CD4-positive, alpha-beta memory T cell (primary cell): ENCODE measurements at regions not wholly inside any gene's neighbourhood (a gene's known extent, or its start where the extent isn't known, plus 50 kb on each side); places are given as distances from the start of the nearest gene placed in this dataset.

ENCODE experiments used
- CTCF ChIA-PET: fragments of 350-600 bp; sonication (Branson Sonifier 250); formaldehyde crosslinking; loops from one replicate; lab custom pipeline; 2021; ENCODE audit warnings: inconsistent platforms; ENCODE audit not compliant: partially characterized antibody; lab: Charles Lee
- POLR2A ChIA-PET: fragments of 350-600 bp; sonication (Branson Sonifier 250); formaldehyde crosslinking; loops from one replicate; lab custom pipeline; 2021; ENCODE audit not compliant: partially characterized antibody; lab: Charles Lee
- DNase-seq, 5 donors: peaks; one replicate each; pipeline versions ENCODE4 v3.0.0 to v3.0.0-alpha.2; 2020 to 2022; ENCODE audit warnings: mixed read lengths in 1 of 5
- H3K27ac ChIP-seq: one replicate; pipeline ENCODE4 v1.7.0; 2013; ENCODE audit warnings: low read depth, low read length
- H3K27me3 ChIP-seq: 2 replicates; pipeline ENCODE4 v1.7.0; 2013; ENCODE audit warnings: mild to moderate bottlenecking, low read length, moderate library complexity; ENCODE audit not compliant: insufficient read depth
- H3K36me3 ChIP-seq: 2 replicates; pipeline ENCODE4 v1.7.0; 2013; ENCODE audit warnings: mild to moderate bottlenecking, low read length, moderate library complexity; ENCODE audit not compliant: insufficient read depth
- H3K4me1 ChIP-seq: 2 replicates; pipeline ENCODE4 v1.7.0; 2013; ENCODE audit warnings: mild to moderate bottlenecking, low read length, moderate library complexity; ENCODE audit not compliant: insufficient read depth
- H3K4me3 ChIP-seq, 2 donors: one replicate each; pipeline ENCODE4 v1.7.0; 2013; ENCODE audit warnings: low read length in 2 of 2, mild to moderate bottlenecking in 1 of 2
- H3K9me3 ChIP-seq, 2 donors: one replicate each; pipeline ENCODE4 v1.7.0; 2013; ENCODE audit warnings: low read length in 2 of 2, control low read depth in 1 of 2; ENCODE audit not compliant: control insufficient read depth in 1 of 2
- H3K27ac Mint-ChIP-seq, 7 donors: one replicate each; pipeline ENCODE4 v1.8.0; 2020 to 2021; ENCODE audit warnings: mixed read lengths in 7 of 7, mild to moderate bottlenecking in 6 of 7, inconsistent platforms in 3 of 7, moderate library complexity in 3 of 7
- H3K27me3 Mint-ChIP-seq, 2 donors: one replicate each; pipeline ENCODE4 v1.8.0; 2020 to 2021; ENCODE audit warnings: mixed read lengths in 2 of 2
- H3K36me3 Mint-ChIP-seq, 2 donors: one replicate each; pipeline ENCODE4 v1.8.0; 2020 to 2021; ENCODE audit warnings: mixed read lengths in 2 of 2, inconsistent platforms in 1 of 2, mild to moderate bottlenecking in 1 of 2
- H3K4me1 Mint-ChIP-seq, 4 donors: one replicate each; pipeline ENCODE4 v1.8.0; 2020 to 2021; ENCODE audit warnings: mixed read lengths in 4 of 4, mild to moderate bottlenecking in 1 of 4
- H3K4me3 Mint-ChIP-seq, 8 donors: one replicate each; pipeline ENCODE4 v1.8.0; 2020 to 2021; ENCODE audit warnings: mixed read lengths in 8 of 8, mild to moderate bottlenecking in 7 of 8, moderate library complexity in 6 of 8, inconsistent platforms in 3 of 8
- H3K9me3 Mint-ChIP-seq, 8 donors: one replicate each; pipeline ENCODE4 v1.8.0; 2020 to 2021; ENCODE audit warnings: mixed read lengths in 8 of 8, mild to moderate bottlenecking in 5 of 8, inconsistent platforms in 3 of 8, moderate library complexity in 1 of 8
- intact Hi-C: fragments of 100-400 bp; cut with micrococcal nuclease; formaldehyde crosslinking; loops from one replicate; pipeline ENCODE4 v1.15.1; 2023

- CTCF ChIA-PET: no interaction called here
Observed at GRCh38 chr16:72576189-72576588, 404.2 kb upstream of the PMFBP1 start.

GRCh38 chr16:72569677-72570076, 397.7 kb upstream of the PMFBP1 start:
- Mint-ChIP-seq H3K27me3 (no peaks in the 10 kb centered on the region), H3K4me1 (no peaks in the 10 kb centered on the region), H3K27ac (no peak overlapping the region), H3K4me3 (no peak overlapping the region), H3K9me3 (peaks cover 0 to 2% (median 0%) of the 10 kb centered on the region in 8 donors), H3K36me3 (no peaks in the 10 kb centered on the region)
- H3K4me3 ChIP-seq: no peak overlapping the region
- H3K4me1 ChIP-seq: no peaks in the 10 kb centered on the region
- intact Hi-C loops: no loop called here
- ChIA-PET CTCF (no interaction called here), POLR2A (no interaction called here)
- no peak overlapping the region for H3K27ac ChIP-seq
- H3K36me3 ChIP-seq: no peaks in the 10 kb centered on the region
- DNase-seq: no peak
- H3K27me3 ChIP-seq: no peaks in the 10 kb centered on the region
- H3K9me3 ChIP-seq: no peaks in the 10 kb centered on the region

More at GRCh38 chr16:72576189-72576588, 404.2 kb upstream of the PMFBP1 start:
- DNase-seq: no peak
- intact Hi-C loops: no loop called here
- Mint-ChIP-seq H3K9me3 (peaks cover 0 to 3% (median 0%) of the 10 kb centered on the region in 8 donors), H3K27ac (no peak overlapping the region), H3K36me3 (no peaks in the 10 kb centered on the region), H3K4me3 (no peak overlapping the region), H3K27me3 (no peaks in the 10 kb centered on the region), H3K4me1 (no peaks in the 10 kb centered on the region)
- Histone ChIP-seq H3K9me3 (no peaks in the 10 kb centered on the region), H3K36me3 (no peaks in the 10 kb centered on the region), H3K4me3 (no peak overlapping the region), H3K27me3 (no peaks in the 10 kb centered on the region), H3K4me1 (no peaks in the 10 kb centered on the region), H3K27ac (no peak overlapping the region)
- POLR2A ChIA-PET: no interaction called here

- H3K27ac Mint-ChIP-seq: no peak overlapping the region
- intact Hi-C loops: no loop called here
- no peak for DNase-seq
- no peaks in the 10 kb centered on the region for H3K27me3 Mint-ChIP-seq
- Histone ChIP-seq H3K4me1 (no peaks in the 10 kb centered on the region), H3K9me3 (no peaks in the 10 kb centered on the region), H3K27ac (no peak overlapping the region), H3K4me3 (no peak overlapping the region), H3K36me3 (no peaks in the 10 kb centered on the region), H3K27me3 (no peaks in the 10 kb centered on the region)
- H3K9me3 Mint-ChIP-seq: peaks cover 0 to 2% (median 0%) of the 10 kb centered on the region in 8 donors
- no peaks in the 10 kb centered on the region for H3K36me3 Mint-ChIP-seq
- ChIA-PET CTCF (interaction anchor here (1.1 kb wide), 1 partner anchor 10 kb away, joined by 3 read pairs; no protein-coding TSS in a partner anchor), POLR2A (no interaction called here)
- H3K4me3 Mint-ChIP-seq: no peak overlapping the region
- H3K4me1 Mint-ChIP-seq: no peaks in the 10 kb centered on the region
Observed at GRCh38 chr16:72568502-72568901, 396.5 kb upstream of the PMFBP1 start.

- H3K9me3 ChIP-seq: no peaks in the 10 kb centered on the region
- H3K36me3 Mint-ChIP-seq: no peaks in the 10 kb centered on the region
- H3K4me1 ChIP-seq: no peaks in the 10 kb centered on the region
- H3K27me3 Mint-ChIP-seq: no peaks in the 10 kb centered on the region
- no peak overlapping the region for H3K27ac ChIP-seq
- no peaks in the 10 kb centered on the region for H3K27me3 ChIP-seq
- H3K9me3 Mint-ChIP-seq: peaks cover 0 to 2% (median 0%) of the 10 kb centered on the region in 8 donors
- DNase-seq: no peak
- intact Hi-C loops: no loop called here
- ChIA-PET CTCF (no interaction called here), POLR2A (no interaction called here)
- no peak overlapping the region for H3K4me3 ChIP-seq
- no peak overlapping the region for H3K4me3 Mint-ChIP-seq
- no peak overlapping the region for H3K27ac Mint-ChIP-seq
- no peaks in the 10 kb centered on the region for H3K36me3 ChIP-seq
- H3K4me1 Mint-ChIP-seq: no peaks in the 10 kb centered on the region
Observed at GRCh38 chr16:72566174-72566573, 394.2 kb upstream of the PMFBP1 start.

- intact Hi-C loops: no loop called here
- Mint-ChIP-seq H3K36me3 (no peaks in the 10 kb centered on the region), H3K9me3 (peaks cover 0 to 2% (median 0%) of the 10 kb centered on the region in 8 donors), H3K4me3 (no peak overlapping the region), H3K27ac (no peak overlapping the region), H3K4me1 (no peaks in the 10 kb centered on the region), H3K27me3 (no peaks in the 10 kb centered on the region)
- no peak for DNase-seq
- H3K27me3 ChIP-seq: no peaks in the 10 kb centered on the region
- ChIA-PET POLR2A (no interaction called here), CTCF (no interaction called here)
- H3K4me3 ChIP-seq: no peak overlapping the region
- H3K27ac ChIP-seq: no peak overlapping the region
- no peaks in the 10 kb centered on the region for H3K9me3 ChIP-seq
- no peaks in the 10 kb centered on the region for H3K36me3 ChIP-seq
- no peaks in the 10 kb centered on the region for H3K4me1 ChIP-seq
Observed at GRCh38 chr16:72565106-72565505, 393.2 kb upstream of the PMFBP1 start.

DNA sequence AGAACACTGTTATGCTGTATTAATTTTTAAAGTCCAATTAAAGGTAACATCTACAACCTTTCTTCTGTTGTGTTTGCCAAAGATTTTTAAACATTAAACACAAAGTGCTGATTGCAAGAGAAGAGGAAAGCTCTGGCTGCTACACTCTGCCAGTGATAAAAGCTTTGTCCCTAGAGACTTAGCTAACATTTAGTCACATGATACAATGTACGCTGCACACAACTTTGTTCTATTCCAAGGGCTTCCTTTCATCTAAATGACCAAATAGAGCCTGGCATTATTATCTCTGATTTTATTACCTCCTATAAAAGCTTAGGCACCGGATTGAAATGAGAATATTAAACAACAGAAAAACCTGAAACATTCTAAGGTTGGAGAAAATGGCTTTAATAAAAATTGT, 388.7 kb upstream of the PMFBP1 start:
- no peaks in the 10 kb centered on the region for H3K4me1 ChIP-seq
- Mint-ChIP-seq H3K9me3 (no peaks in the 10 kb centered on the region), H3K4me3 (no peak overlapping the region), H3K36me3 (no peaks in the 10 kb centered on the region), H3K4me1 (no peaks in the 10 kb centered on the region), H3K27me3 (no peaks in the 10 kb centered on the region), H3K27ac (no peak overlapping the region)
- H3K27ac ChIP-seq: no peak overlapping the region
- H3K27me3 ChIP-seq: no peaks in the 10 kb centered on the region
- no peak overlapping the region for H3K4me3 ChIP-seq
- ChIA-PET CTCF (no interaction called here), POLR2A (no interaction called here)
- DNase-seq: no peak
- no peaks in the 10 kb centered on the region for H3K9me3 ChIP-seq
- no peaks in the 10 kb centered on the region for H3K36me3 ChIP-seq
- intact Hi-C loops: no loop called here

GRCh38 chr16:72558501-72558900, 386.5 kb upstream of the PMFBP1 start:
- H3K27me3 ChIP-seq: no peaks in the 10 kb centered on the region
- POLR2A ChIA-PET: no interaction called here
- no peaks in the 10 kb centered on the region for H3K36me3 ChIP-seq
- no peaks in the 10 kb centered on the region for H3K4me1 ChIP-seq
- no peak overlapping the region for H3K27ac ChIP-seq
- no peaks in the 10 kb centered on the region for H3K4me1 Mint-ChIP-seq
- no peaks in the 10 kb centered on the region for H3K36me3 Mint-ChIP-seq
- H3K27me3 Mint-ChIP-seq: no peaks in the 10 kb centered on the region
- no peak for DNase-seq
- intact Hi-C loops: no loop called here
- peaks cover 0 to 3% (median 0%) of the 10 kb centered on the region in 8 donors for H3K9me3 Mint-ChIP-seq
- no peak overlapping the region for H3K4me3 Mint-ChIP-seq
- no peak overlapping the region for H3K27ac Mint-ChIP-seq
- H3K9me3 ChIP-seq: no peaks in the 10 kb centered on the region
- CTCF ChIA-PET: no interaction called here
- no peak overlapping the region for H3K4me3 ChIP-seq

- Mint-ChIP-seq H3K4me1 (no peaks in the 10 kb centered on the region), H3K36me3 (peaks cover 0 to 3% of the 10 kb centered on the region in 2 donors), H3K27ac (no peak overlapping the region), H3K4me3 (no peak overlapping the region), H3K9me3 (peaks cover 0 to 13% (median 3%) of the 10 kb centered on the region in 8 donors), H3K27me3 (no peaks in the 10 kb centered on the region)
- Histone ChIP-seq H3K36me3 (no peaks in the 10 kb centered on the region), H3K4me1 (no peaks in the 10 kb centered on the region), H3K4me3 (no peak overlapping the region), H3K27me3 (no peaks in the 10 kb centered on the region), H3K9me3 (no peaks in the 10 kb centered on the region), H3K27ac (no peak overlapping the region)
- POLR2A ChIA-PET: no interaction called here
- no peak for DNase-seq
- CTCF ChIA-PET: no interaction called here
- intact Hi-C loops: no loop called here
Observed at GRCh38 chr16:72554935-72555334, 383.0 kb upstream of the PMFBP1 start.
